Spleen (tissue), 7 donors: ENCODE measurements at regions not wholly inside any gene's neighbourhood (a gene's known extent, or its start where the extent isn't known, plus 50 kb on each side); places are given as distances from the start of the nearest gene placed in this dataset.

Experiments
- CTCF ChIP-seq, 11 experiments: fragments of 200-600 bp in 7 of 11; fragments of 450-650 bp in 4 of 11; sonication (generic) in 4 of 11; IDR thresholded peaks in 8 of 11; conservative IDR thresholded peaks in 3 of 11; 1 replicate in 7 of 11; 2 replicates in 4 of 11; pipeline versions ENCODE4 v1.4.0 to v1.8.0; 2016 to 2021; ENCODE audit warnings: antibody characterized with exemption in 11 of 11, inconsistent platforms in 4 of 11, mild to moderate bottlenecking in 1 of 11
- POLR2A ChIP-seq, 3 donors: fragments of 450-650 bp; IDR thresholded peaks; one replicate each; pipeline ENCODE4 v1.5.1; 2017; ENCODE audit warnings: antibody characterized with exemption in 3 of 3, mild to moderate bottlenecking in 1 of 3
- donor health status: DM: no; HTN: no; CAD: no; lungs with moderate emphysema.
- donor health status: DM: no; HTN: no; CAD: no.
- donor health status: DM: no; HTN: no; CAD: no.

DNA sequence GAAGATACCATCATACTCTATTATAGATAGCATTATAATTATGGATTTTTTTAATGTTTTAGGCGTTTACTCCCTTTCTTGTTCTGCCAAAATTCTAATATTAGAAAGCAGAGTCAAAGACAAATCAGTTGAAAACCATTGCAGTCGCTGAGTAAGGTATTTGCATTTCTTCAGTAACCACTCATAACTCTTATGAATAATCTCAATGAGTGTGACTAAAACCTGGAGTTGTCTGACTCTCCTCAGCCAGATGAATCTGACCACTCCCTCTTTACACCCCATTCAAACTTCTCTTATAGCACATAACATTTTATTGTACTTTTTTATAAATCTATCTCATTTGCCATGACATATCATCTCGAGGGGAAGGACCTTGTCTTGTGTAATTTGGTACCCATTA lies 1006.5 kb downstream of the DIAPH3 start:
- TF ChIP-seq POLR2A (IDR thresholded peaks at IDR 0.05) (no peak), CTCF (IDR thresholded peaks at IDR 0.05 in 8 of 11, conservative IDR thresholded peaks at IDR 0.05 in 3 of 11) (no peak)
